ENCODE measurements at regions not wholly inside any gene's neighbourhood (a gene's known extent, or its start where the extent isn't known, plus 50 kb on each side); places are given as distances from the start of the nearest gene placed in this dataset.

DNA sequence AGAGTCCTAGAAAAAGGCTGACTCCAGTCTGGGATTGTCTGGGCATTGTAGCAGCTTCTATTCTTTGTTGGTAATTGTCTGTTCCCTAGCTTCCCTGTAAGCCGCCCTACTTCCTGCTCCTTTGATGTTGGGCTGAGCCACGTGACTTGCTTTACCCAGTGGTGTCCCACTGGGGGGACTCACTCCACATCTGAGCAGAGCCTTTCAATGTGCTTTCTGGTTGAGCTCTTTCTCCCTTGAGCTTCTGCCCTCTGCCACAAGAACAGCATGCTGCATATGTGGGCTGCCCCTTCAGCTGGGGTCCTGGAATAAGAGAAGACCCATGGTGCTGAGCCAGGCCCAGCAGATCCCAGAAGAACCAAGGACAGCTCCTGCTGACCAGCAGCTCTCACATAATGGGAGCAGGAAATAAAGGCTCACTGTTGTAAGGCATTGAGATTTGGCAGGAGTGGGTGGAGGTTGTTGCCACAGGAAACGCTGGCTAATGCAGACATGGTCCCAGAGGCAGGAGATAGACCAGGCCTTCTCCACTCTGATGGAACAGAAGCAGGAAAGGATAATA lies 276.3 kb upstream of the GJB5 start:
- no peak for DNase-seq (ENCODE audit: low read depth)

DNA sequence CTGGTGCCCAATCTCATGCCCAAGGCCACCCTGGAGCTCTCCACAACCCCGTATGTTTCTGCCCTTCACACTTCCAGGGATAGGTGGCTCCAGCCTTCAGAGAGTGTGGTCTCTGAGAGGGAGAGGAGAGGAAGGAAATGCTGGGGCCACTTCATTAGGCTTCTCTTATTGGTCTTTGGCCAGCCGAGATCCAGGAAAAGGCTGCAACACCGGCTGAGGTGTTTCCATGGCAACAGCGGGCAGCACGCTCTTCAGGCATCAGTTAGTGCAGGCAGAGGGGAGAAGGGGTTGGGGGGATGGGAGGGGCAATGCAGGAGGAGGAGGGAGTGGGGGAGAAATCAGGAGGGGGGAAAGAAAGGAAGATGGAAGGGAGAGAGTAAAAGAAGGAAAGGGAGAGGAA lies 275.1 kb upstream of the GJB5 start:
- DNase-seq (ENCODE audit: low read depth) = no peak

DNA sequence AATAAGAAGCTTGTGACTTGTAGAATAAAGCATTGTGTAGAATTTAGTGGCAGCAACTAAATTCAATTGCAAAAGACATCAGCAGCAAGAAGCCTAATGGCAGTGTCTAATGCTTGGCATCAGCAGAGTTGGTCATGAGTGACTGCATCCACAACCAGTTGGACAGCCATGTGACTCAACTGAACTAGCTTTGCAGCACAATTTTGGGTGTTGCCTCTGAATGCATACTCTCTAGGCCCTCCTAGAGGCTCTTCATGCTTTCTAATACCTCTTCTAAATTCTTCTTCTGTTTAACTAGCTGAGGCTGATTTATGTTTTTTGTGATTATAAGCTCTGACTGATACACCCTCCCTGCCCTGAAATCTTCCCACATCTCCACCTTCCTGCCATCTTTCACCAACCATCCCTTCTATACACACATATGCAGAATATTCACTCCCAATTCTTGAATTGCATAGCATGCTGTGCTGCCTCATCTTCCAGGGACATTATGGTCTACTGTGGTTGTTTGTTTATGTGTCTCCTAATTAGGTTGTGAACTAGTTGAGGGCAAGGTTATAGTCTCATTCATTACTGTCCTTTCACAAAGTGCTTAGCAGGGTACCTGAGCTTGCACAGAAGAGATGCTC lies 266.7 kb upstream of the GJB5 start:
- DNase-seq (ENCODE audit: low read depth) = no peak

DNA sequence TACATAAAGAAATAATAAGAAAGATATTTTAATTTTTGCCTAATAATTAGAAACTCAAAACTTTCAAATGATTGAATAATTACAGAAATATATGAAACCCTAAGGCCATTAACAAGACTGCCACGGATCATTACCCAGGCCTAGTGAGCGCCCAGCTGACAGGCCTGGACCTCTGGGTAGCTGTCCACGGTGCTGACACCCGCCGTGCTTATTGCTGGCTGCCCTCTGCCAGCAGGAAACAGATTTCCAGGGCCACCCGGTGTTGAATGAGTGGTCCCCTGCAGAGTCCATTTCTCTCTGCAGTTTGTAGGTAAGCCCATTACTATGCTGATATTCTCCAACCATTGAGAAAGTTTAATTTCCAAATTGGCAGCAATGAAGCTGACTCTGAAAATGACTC lies 254.4 kb upstream of the GJB5 start:
- DNase-seq (ENCODE audit: low read depth) = no peak

DNA sequence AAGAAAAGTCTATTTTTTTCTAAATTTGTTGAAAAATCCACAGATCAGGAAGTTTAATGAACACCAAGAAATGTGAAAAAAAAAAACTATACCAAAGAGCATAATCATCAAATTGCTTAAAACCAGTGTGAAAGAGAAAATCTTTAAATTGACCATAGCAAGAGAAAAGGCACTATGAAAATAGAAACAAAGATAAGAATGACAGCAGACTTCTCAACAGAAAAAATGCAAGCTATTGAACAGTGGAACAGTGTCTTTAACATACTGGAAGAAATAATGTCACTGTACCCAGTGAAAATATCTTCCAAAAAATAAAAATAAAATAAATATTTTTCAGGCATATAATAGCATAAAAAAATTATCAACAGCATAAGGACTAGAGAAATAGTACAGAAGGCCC lies 243.0 kb upstream of the GJB5 start:
- no peak for DNase-seq (ENCODE audit: low read depth)

DNA sequence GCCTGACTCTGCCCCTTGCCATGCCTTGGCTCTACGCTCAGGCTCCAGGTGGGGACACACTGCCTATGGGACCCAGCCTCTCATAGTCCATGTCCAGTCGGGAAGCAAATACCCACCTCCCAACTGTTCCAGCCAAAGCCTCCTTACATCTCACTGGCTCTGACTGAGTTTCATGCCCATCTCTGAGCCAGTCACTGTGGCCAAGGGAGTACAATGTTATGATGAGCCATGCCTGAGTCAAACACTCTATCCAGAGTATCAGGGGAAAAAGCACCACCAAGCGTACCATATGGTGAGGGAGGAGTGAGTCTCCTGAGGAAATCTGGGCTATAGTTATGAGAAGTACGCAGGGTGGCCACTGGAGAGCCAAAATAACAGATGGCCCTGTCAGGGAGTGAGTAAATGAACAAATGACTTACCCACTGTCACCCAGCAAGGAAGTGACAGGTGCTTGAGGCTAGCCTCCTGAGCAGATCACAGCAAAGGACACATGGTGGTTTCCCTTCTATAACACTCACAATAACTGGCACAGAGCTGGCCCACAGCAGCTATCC lies 236.6 kb upstream of the GJB5 start:
- DNase-seq (ENCODE audit: low read depth) = no peak

DNA sequence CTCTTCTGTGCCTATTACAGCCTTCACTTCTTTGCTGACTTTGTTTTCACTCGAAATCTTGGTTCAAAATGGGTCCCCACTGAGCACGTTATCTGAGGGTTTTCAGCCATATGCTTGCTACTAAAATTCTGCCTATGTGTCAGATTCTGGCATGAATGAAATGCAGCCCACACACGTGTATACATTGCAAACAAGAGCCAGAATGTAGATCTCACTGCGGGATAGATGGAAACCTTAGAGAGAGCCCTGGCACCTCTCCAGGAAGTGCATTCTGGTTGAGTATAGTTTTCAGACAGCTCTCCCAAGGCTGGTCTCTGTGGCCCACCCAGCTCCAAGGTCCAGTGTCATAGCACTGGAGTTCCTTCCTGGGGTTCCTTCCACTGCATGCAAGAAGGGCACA lies 234.7 kb upstream of the GJB5 start:
- no peak for DNase-seq (ENCODE audit: low read depth)

DNA sequence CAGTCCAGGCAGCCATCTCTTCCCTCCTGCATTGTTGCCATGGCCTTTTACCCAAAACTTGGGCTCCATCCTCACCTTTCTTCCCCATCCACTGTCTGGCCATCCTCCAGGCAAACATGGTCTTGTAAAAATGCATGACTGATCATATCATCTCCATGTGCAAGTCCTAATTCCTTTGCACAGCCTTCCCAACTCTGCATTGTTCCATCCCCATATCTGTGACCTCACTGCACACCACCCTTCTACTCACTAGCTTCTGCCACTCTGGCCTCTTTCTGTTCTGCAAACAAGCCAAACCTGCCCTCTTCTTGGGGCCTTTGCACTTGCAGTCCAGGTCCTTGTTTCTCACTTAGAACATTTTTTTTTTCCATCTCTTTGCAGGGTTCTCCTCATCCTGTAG lies 230.1 kb upstream of the GJB5 start:
- no peak for DNase-seq (ENCODE audit: low read depth)

DNA sequence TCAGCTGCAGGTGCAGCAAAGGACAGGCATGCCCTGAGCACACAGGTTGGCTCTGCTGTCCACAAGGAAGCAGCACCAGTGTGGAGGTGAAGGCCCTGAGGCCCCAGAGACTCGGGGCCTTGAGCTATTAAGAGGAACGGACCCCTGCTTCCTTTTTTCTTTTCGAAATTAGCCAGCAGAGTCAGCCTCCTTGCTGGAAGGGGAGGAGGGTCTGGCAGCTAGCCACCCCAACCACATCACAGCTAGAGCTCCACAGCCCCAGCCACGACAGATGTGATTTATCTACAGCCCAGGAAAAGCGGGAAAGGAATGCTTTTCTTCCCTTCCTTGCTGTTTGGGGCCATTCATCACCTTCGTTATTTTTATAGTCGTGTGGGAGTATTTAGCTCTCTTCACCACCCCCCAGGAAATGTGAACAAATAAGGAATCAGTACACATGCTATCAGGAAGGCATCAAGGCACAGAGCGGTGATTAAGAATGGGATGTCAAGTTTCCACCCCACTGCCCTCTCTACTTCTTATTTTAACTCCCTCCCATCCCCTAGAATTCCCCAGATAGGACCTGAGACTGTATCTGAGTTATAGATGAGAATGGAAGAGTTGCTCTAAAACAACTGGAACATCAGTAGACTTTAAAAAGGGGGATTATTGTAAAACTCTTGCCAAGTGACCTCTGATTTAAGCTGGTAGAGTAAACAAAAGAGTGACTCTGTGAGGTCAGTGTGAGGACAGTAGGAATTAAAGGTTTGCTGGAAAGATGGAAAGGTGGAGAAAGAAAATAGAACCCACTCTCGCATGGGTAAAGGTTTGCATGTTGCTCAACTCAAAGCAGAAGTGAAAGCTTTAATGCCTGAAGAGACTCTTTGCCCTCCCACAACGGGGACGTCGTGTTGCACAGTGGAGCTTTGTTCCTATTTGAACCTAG lies 224.7 kb upstream of the GJB5 start:
- DNase-seq (ENCODE audit: low read depth) = no peak

DNA sequence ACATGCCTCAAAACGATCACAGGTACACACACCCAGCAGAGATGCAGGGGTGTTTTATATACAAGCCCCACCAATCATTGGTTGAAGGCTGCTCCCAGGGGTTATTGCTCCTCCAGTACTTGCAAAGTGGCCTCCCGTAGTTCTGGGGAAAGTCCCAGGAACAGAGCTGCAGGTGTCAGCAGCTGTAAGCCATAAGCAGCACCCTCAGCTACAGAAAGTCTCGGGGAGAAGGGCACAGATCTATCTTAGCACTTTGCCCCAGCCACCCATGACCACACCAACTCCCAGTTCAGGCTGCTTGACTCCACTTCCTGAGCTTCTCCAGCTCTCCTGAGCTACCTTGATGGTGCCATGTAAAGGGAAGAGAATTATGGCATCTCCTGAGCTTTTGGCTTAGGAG lies 222.7 kb upstream of the GJB5 start:
- no peak for DNase-seq (ENCODE audit: low read depth)

DNA sequence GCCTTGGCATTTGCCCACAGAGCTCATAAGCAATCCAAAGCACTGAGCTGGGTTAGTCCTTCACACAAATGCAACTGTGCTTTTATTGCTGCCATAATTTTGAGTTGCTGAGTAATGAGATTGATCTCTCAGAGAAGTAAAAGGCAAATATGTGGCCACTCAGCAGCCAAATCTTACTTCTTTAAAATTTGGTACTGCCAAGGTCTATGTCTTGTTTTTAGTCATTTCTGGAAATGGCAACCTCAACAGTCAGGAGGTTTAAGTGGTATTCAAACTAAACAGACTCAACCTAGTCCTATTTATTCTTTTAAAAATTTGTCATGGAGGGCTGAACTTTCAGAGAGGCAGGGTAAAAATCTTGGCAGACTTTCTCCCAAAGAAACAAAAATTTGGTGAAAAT lies 216.4 kb upstream of the GJB5 start:
- no peak for DNase-seq (ENCODE audit: low read depth)

DNA sequence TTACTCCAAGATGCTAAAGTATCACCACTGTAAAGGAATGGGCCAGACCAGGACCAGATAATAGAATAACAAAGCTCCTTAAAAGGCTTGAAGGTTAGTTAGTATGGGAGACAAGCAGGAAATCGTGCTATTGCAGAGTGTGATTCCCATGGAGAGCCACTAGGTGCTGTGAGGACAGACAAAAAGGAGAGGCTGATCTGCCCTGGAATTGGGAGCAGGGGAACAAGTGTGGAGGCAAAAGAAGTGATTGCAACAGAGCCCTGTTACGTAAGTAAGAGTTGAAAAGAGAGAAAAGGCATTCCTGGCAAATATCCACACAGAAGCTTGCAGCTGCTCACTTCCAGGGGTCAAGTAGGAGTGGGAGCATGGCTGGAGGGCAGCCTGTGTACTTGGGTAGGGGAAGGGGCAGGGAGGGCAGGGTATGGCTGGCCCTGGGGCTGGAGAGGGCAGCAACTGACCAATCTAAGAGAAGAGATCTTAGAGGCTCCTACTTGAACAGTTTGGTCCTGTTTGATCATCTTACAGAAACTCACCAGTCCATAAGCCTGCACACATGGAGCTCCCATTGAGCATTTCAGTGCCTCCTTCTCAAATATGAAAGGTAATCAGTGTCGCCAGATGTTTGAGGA lies 207.7 kb upstream of the GJB5 start:
- no peak for DNase-seq (ENCODE audit: low read depth)

DNA sequence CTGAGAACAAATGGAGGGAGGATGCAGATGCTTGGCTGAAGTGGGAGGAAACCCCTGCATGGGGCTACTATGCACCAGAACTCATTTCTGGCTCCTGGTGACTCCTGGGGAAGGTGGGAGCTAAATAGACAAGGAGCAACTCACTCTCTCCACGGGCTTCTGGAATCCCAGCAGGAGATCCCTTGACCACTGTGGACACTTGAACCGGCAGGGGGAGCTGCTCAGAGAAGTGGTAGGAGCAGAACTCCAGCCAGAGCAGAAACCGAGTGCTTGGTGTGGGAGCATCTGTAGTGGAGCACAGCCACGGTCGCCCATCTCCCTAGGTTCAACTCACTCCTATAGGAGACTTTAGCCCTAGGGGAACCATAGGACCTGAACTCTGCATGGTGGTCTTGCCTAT lies 205.6 kb upstream of the GJB5 start:
- DNase-seq (ENCODE audit: low read depth) = no peak

DNA sequence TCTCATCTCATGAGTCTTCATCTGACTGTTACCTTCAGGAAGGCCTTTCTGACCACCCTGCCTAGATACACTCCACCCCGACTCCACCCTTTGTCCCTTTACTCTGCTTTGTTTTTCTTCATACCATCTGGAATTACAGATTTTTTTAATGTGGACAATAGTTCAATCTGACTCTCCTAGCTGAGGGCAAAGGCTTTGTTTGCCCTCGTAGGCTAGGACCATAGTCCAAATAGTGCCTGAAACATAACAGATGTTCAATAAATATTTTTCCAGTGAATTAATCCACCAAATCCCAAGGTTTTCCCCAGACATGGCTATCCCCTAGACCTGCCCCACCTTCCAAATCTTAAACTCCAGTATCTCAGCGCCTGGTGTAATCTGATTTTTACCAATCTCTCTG lies 176.5 kb upstream of the GJB5 start:
- no peak for DNase-seq (ENCODE audit: low read depth)

DNA sequence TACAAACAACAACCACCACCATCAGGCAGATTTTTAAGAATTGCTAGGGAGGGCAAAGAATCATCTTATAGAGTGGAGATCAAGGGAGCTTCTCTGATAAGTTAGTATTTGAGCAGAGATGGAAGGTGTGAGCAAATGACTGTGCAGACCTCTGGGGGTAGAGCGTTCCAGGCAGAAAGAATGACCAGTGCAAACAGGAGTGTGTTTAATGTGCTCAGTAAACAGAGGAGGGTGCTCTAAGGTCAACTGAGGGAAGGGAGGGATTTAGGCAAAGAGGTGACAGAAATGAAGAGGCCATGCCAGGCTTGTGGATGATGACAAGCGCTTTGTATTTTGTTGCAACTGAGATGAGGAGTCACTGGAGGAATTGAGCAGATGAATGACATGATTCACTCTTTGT lies 172.5 kb upstream of the GJB5 start:
- DNase-seq (ENCODE audit: low read depth) = no peak

DNA sequence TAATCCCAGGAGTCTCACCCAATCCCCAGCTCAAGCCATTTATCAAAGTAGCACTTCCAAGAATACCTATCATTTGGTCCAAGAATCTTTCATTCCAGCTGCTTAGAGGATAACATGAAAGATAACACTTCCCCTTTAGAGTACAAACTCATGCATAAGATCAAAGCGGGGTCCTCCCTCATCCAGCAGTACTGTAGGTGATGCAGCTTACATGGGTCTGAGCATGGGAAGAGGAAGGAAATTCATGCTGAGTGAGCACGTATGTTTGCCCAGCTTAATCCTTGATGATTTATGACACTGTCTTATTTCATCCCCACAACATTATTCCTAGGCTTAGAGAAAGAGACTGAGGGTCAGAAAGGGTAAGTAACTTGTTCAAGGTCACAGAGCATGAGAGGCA lies 167.1 kb upstream of the GJB5 start:
- DNase-seq (ENCODE audit: low read depth) = no peak

DNA sequence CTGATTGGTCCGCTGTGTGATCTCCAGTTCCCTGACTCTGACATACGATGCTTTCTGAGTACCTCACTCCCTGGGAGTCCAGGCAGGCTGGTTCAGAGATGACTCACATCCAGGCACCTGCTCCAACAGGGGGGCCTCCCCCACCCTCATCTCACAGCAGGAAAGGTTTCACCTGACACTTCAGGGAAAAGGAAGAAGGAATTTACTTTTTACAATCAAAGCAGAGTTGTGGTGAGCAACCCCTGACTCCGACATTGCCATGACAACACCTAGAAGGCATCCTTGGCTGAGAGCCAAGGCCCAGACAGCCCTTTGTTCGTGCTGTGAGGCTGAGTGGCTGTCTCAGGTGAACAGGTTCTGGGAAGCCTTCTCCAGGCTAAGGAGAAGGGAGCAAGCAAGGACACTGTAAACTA lies 164.6 kb upstream of the GJB5 start:
- DNase-seq (ENCODE audit: low read depth) = no peak

DNA sequence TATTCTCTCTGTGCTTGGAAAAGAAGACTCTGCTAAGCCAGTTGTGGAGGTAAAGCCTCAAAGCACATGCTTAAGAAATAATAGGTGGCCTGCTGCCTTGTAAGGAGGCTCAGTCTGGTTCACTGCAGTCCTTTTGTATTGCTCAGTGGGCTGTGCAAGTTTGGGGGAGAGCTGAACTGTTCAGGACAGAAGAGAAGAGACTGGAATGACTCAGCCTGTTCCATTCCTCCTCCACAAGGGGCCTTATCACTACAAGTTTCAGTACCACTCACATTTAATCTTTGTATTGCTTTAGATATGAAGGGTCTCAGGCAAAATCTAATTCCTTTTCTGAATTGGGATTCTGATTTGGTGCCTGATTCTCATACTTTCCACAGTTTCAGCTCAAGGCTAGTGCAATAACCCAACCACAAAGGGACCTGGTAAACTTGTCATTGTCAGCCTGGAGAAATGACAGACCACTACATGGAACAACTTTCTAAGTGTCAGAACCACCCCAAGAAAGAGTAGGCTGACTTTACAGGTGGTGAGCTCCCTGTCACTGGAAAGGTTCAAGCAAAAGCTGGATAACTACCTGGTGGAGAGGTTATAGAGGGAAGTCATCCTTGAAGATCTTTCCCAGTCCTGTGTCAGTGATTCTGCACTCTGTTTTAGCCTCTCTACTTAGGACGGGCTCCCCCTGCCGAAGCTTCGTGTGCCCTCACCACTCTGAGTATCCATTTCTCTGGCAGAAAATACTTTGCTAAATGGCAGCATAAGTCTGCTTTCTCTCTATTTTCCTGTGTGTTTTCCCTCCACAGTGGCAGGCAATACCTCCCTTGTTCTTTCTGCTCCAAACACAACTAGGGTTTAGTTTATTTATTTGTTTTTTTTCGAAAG lies 162.9 kb upstream of the GJB5 start:
- no peak for DNase-seq (ENCODE audit: low read depth)

DNA sequence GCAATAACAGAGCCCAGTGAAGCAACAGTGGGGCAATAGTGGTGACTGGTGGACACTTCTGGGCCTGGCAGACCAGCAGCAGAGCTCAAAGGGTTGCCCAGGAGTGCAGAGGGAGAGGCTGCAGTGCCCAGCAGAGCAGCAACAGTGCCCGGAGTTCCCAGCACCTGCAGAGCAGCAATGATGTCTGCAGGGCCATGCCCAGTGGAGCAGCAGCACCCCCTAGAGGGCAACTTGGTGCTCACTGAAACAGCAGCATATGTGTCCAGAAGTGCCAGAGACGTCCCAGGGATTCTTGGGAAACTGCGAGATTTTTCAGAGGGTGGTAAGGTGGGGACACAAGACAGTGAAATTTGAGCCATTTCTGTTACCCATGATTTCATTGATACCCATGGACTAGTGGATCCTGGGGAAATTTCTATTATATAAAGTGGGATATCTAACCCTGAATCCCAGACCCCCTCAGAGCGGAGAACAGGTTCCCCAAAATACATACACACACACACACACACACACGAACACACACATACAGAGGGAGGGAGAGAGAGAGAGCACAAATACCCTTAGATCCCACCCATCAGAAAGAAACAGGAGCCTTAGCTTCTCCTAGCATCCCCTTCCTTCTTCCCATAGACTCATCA lies 156.9 kb upstream of the GJB5 start:
- no peak for DNase-seq (ENCODE audit: low read depth)

DNA sequence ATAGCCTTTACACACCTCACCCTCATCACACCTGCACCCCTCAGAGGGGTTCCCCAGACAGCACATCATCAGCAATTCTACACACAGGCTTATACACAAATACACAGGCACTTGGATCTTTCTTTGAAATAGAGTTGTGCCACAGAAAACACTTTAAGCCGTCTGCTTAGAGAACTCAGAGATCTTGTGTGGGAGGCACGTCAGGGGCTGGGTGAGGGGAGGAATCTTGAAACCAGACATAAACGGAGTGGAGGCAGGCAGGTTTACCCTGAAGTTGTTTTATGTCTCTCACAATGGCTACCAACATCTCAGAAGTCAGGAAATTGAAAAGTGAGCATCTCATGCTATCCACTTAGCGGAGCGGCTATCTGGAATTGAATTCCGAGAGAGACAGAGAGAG lies 151.9 kb upstream of the GJB5 start:
- no peak for DNase-seq (ENCODE audit: low read depth)

DNA sequence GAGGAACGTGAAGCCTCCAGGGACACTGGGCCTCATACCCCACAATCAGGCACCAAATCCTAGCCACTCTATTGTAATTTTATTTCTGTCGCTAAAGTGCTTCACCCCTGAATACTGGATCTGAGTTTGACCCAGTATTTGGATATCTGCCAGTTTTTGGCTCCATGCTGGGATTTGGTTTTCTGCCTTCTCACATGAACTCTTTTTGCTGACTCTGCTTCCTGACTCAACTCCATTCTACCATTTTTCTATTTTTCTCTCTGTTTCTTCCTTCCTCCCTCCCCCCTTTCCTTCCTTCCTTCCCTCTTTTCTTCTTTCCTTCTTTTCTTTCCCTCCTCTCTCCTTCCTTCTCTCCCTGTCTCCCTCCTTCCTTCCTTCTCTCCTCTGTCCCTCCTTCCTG lies 151.3 kb upstream of the GJB5 start:
- no peak for DNase-seq (ENCODE audit: low read depth)
